ES-I3 (cell line): ENCODE measurements at regions not wholly inside any gene's neighbourhood (a gene's known extent, or its start where the extent isn't known, plus 50 kb on each side); places are given as distances from the start of the nearest gene placed in this dataset.
"Not testable (repeated sequence)": the region's sequence is repeated elsewhere in the genome, so short reads cannot be mapped to it uniquely, and the experiment has no call there.

Experiments used
- H3K36me3 ChIP-seq: 2 replicates; pipeline ENCODE4 v1.6.1; 2013; ENCODE audit warnings: mild to moderate bottlenecking, low read length, control low read depth, moderate library complexity; ENCODE audit not compliant: insufficient read depth
- H3K4me1 ChIP-seq: 2 replicates; pipeline ENCODE4 v1.6.1; 2013; ENCODE audit warnings: mild to moderate bottlenecking, control low read depth, low read length; ENCODE audit not compliant: insufficient read depth
- H3K9ac ChIP-seq: 2 replicates; pipeline ENCODE4 v1.6.1; 2013; ENCODE audit warnings: low read depth, mild to moderate bottlenecking, low read length, moderate library complexity
- H3K9me3 ChIP-seq: 2 replicates; pipeline ENCODE4 v1.6.1; 2013; ENCODE audit warnings: mild to moderate bottlenecking, low read length, moderate library complexity; ENCODE audit not compliant: control insufficient read depth, insufficient read depth

DNA sequence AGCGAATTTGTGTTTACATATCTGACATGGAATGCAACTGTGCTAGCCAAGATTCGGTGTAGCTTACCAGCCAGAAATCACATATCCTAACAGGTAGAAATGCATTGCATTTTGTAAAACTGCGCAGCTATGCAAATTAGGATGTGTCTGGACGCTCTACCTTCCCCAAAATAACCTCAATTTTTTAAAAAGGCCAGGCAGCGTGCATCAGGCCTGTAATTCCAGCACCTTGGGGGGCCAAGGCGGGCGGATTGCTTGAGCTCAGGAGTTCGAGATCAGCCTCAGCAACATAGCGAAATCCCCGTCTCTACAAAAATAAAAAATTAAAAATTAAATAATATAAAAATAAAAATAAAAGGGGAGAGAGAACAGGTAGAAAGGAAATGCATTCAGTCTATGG is 305.0 kb downstream of the TYW1 start:
- H3K9me3 ChIP-seq, result no peaks in the 10 kb centered on the region
- peak overlapping the region; percentile 91; the same call in 1 of the 2 replicates for H3K9ac ChIP-seq
- H3K4me1 ChIP-seq, result no peaks in the 10 kb centered on the region
- no peaks in the 10 kb centered on the region for H3K36me3 ChIP-seq

DNA sequence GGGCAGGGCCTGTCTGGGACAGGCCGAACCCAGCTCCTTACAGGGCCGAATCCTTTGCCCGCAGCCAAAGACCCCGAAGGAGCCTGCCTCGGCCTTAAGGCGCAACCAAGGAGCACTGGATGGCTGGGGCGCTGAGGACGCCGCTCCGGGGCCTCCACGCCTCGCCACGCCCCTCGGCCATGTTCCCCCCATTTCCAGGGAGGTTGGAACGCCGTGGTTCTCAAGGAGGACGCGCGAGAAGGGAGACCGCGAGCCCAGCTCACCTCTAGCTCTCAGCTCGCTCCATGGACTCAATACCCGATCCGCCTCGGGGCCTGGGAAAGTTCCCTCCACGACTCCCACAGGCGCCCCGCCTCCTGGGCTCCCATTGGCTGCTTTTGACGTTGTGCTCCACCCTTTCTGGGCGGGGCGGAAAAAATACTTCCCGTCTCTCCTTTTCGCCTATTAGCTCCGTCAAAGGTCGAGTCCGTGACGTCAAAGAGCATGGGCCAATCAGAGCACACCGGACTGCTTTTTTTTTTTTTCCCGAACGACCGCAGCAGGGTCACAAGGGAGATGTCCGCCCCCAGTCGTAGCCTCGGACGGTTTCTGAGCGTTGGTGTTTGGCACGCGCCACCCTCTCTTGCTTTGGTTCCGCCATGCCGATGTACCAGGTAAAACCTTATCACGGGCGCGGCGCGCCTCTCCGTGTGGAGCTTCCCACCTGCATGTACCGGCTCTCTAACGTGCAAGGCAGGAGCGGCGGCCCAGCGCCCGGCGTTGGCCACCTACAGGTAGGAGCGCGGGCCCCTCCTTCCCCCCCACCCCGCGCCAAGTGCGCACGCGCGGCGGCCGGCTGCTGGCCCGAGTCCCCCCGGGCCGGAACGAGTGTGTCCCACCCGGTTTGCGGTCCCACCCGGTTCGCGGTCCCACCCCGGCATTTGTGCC is 305.7 kb downstream of the TYW1 start:
- H3K36me3 ChIP-seq, result no peaks in the 10 kb centered on the region
- no peaks in the 10 kb centered on the region for H3K9me3 ChIP-seq
- no peaks in the 10 kb centered on the region for H3K4me1 ChIP-seq
- peak overlapping the region; percentile 91 for H3K9ac ChIP-seq

GRCh38 chr7:67304846-67305245 is 308.2 kb downstream of the TYW1 start:
- H3K9me3 ChIP-seq, H3K36me3 ChIP-seq, H3K9ac ChIP-seq, H3K4me1 ChIP-seq: not testable (repeated sequence)

GRCh38 chr7:67306331-67306730 is 309.7 kb downstream of the TYW1 start:
- Histone ChIP-seq H3K9ac (no peak overlapping the region), H3K4me1 (no peaks in the 10 kb centered on the region), H3K9me3 (no peaks in the 10 kb centered on the region), H3K36me3 (peaks cover 7% of the 10 kb centered on the region)

- no peaks in the 10 kb centered on the region for H3K4me1 ChIP-seq
- peaks cover 11% of the 10 kb centered on the region for H3K36me3 ChIP-seq
- no peaks in the 10 kb centered on the region for H3K9me3 ChIP-seq
- no peak overlapping the region for H3K9ac ChIP-seq
Observed at GRCh38 chr7:67309764-67310549, 313.3 kb downstream of the TYW1 start.

GRCh38 chr7:67311901-67312300 is 315.3 kb downstream of the TYW1 start:
- no peak overlapping the region for H3K9ac ChIP-seq
- no peaks in the 10 kb centered on the region for H3K9me3 ChIP-seq
- H3K4me1 ChIP-seq, result no peaks in the 10 kb centered on the region
- peaks cover 11% of the 10 kb centered on the region for H3K36me3 ChIP-seq

DNA sequence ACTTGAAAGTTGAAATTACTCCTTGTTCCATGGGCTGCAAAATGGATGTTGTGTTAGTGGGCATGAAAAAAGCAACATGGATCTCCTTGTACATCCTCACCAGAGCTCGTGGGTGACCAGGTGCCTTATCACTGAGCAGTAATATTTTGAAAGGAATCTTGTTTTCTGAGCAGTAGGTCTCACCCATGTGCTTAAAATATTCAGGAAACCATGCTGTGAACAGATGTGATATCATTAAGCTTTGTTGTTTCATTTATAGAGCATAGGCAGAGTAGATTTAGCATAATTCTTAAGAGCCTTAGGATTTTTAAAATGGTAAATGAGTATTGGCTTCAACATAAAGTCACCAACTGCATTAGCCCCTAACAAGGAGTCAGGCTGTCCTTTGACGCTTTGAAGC is 316.6 kb downstream of the TYW1 start:
- no peaks in the 10 kb centered on the region for H3K9me3 ChIP-seq
- no peak overlapping the region for H3K9ac ChIP-seq
- peaks cover 11% of the 10 kb centered on the region for H3K36me3 ChIP-seq
- no peaks in the 10 kb centered on the region for H3K4me1 ChIP-seq

DNA sequence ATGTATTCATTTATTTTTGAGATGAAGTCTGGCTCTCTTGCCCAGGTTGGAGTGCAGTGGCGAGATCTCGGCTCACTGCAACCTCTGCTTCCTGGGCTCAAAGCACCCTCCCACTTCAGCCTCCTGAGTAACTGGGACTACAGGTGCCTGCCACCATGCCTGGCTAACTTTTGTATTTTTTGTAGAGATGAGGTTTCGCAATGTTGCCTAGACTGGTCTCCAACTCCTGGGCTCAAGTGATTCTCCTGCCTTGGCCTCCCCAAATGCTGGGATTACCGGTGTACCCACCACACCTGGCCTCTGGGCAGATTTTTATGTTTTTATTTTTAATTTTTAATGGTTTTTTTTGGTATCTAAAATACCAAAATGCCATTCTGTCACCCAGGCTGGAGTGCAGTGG is 320.3 kb downstream of the TYW1 start:
- not testable (repeated sequence) for H3K9ac ChIP-seq, H3K9me3 ChIP-seq, H3K36me3 ChIP-seq, H3K4me1 ChIP-seq

DNA sequence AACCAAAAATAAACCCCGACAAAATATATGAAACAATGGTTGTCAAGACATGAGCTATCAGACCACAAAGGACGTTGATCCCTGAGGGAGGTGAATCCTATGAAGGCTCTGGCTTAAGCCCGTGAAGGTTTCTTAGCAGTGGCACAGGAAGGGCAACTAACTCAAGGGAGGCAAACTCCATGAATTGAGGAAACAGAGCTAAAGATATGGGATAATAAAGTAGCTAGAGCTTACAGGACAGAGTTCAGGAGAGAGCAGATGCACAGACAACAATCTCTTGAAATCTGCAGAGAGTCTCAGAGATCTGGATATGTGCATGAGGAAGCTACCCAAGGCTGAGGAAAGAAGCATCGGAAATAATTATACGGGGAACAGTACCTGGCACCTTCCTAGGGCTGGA is 331.6 kb downstream of the TYW1 start:
- not testable (repeated sequence) for H3K36me3 ChIP-seq, H3K4me1 ChIP-seq, H3K9me3 ChIP-seq, H3K9ac ChIP-seq

DNA sequence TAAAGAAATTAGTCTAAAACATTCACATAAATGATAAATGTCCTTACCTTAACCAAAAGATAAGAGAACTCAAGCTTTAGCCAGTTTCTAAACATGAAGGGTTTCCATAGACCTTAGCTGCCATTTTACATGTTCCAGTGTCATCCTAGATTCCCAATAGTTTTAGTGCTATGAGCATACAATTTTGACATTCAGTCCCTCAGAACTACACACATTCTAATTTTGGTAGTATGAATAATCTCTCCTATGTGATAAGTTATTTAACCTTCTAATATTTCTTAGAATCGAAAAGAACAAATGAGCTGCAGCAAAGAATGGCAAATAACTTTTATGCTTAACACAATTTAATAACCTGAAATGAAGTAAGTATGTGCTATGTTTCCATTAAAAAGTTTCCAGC is 338.5 kb downstream of the TYW1 start:
- H3K9me3 ChIP-seq, H3K4me1 ChIP-seq, H3K9ac ChIP-seq, H3K36me3 ChIP-seq: not testable (repeated sequence)

GRCh38 chr7:67335663-67336062 is 339.0 kb downstream of the TYW1 start:
- not testable (repeated sequence) for H3K9ac ChIP-seq, H3K4me1 ChIP-seq, H3K36me3 ChIP-seq, H3K9me3 ChIP-seq

DNA sequence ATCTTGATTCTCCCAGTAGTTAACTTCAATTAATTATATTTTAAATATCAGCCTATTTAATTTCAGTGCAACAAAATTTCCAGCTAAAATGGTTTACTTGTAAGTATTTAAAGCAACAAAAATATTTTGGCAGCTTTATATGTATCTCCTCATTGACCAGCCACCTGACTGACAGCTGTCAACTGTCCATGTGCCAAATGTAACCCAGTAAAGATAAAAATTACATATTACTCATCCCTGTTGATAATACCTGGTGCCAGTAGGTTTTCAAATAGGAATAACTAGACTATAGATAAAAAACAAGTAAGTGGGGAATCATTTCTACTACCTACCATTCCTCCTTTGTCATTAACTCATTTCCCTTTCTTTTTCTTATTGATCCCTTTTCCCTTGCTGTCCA is 341.9 kb downstream of the TYW1 start:
- not testable (repeated sequence) for H3K36me3 ChIP-seq, H3K9me3 ChIP-seq, H3K4me1 ChIP-seq, H3K9ac ChIP-seq

DNA sequence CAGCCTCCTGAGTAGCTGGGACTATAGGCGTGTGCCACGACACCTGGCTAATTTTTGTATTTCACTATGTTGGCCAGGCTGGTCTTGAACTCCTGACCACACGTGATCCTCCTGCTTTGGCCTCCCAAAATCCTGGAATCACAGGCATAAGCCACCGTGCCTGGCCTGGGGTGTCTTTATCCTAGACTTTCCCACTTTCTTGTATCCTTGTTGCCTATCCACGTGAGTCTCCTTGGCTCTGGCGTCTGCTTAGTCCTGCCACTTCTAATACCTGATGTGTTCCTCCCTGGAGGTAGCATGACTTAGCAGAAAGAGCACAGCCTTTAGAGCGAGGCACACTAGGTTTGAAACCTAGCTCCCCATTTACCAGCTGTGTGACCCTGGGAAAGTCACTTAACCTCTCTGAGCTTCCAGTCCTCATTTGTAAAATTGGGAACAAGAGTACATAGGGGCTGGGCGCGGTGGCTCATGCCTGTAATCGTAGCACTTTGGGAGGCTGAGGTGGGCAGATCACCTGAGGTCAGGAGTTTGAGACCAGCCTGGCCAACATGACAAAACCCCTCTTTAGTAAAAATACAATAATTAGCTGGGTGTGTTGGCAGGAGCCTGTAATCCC is 344.6 kb downstream of the TYW1 start:
- Histone ChIP-seq H3K36me3 (no peaks in the 10 kb centered on the region; the same call in 1 of the 2 replicates), H3K9ac (no peak overlapping the region), H3K9me3 (peaks cover 6% of the 10 kb centered on the region), H3K4me1 (peaks cover 7% of the 10 kb centered on the region; the same call in 1 of the 2 replicates)

GRCh38 chr7:67343114-67343513 is 346.5 kb downstream of the TYW1 start:
- Histone ChIP-seq H3K4me1 (peaks cover 7% of the 10 kb centered on the region; the same call in 1 of the 2 replicates), H3K9me3 (peaks cover 6% of the 10 kb centered on the region), H3K36me3 (no peaks in the 10 kb centered on the region; the same call in 1 of the 2 replicates), H3K9ac (no peak overlapping the region)
